ENCODE measurements at regions not wholly inside any gene's neighbourhood (a gene's known extent, or its start where the extent isn't known, plus 50 kb on each side); places are given as distances from the start of the nearest gene placed in this dataset.

DNA sequence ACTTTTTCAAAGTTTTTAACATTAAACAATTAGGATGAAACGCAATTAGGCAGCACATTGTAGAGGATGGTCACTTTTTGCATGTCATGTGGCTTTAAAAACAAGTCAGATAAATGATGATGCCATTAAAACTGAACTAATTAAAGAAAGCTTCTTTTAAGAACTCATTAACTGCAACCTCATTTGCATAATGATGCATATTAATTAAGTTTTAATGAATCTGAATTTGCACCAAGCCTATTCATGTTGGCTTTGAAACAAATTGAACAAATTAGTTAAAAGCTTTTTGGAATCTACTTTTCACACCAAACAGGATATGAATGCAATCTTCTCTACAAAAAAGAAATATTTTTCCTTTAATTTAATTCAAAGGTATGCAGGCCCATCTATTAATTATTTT, 499.0 kb downstream of the VRK1 start:
- H3K27me3 ChIP-seq (replicated peaks; ENCODE audit: control insufficient read depth, insufficient read depth, low read length): no peaks in the 10 kb centered on the region
- no peak for DNase-seq (ENCODE audit: extremely low read depth, insufficient read length)
- no peak overlapping the region for H3K4me3 ChIP-seq (replicated peaks; ENCODE audit: low read depth, low read length)
- TF ChIP-seq, protein P1, sequence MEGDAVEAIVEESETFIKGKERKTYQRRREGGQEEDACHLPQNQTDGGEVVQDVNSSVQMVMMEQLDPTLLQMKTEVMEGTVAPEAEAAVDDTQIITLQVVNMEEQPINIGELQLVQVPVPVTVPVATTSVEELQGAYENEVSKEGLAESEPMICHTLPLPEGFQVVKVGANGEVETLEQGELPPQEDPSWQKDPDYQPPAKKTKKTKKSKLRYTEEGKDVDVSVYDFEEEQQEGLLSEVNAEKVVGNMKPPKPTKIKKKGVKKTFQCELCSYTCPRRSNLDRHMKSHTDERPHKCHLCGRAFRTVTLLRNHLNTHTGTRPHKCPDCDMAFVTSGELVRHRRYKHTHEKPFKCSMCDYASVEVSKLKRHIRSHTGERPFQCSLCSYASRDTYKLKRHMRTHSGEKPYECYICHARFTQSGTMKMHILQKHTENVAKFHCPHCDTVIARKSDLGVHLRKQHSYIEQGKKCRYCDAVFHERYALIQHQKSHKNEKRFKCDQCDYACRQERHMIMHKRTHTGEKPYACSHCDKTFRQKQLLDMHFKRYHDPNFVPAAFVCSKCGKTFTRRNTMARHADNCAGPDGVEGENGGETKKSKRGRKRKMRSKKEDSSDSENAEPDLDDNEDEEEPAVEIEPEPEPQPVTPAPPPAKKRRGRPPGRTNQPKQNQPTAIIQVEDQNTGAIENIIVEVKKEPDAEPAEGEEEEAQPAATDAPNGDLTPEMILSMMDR (IDR thresholded peaks at IDR 0.05; ENCODE audit: insufficient read depth, low read length, poor library complexity, severe bottlenecking): no peak
- no peaks in the 10 kb centered on the region for H3K36me3 ChIP-seq (ENCODE audit: control insufficient read depth, insufficient read depth, low read length)

DNA sequence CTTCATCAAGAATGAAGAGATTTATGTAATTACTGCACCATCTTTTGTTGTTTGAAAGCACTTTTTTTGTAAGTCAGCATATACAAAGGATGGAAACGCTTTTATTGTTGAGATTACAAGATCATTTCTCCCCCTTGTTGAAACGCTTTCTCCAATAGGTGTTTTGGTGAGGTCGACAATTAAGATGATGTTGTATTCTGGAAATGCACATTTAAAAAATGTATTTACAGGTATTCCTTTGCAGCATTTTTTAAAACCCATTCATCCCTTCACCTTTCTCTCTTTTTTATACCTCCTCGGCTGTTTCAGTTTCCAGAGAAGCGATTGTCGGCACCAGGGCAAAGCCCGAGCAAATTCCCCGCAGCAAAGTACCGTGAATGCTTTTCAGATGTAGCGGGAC, 499.9 kb downstream of the VRK1 start:
- Histone ChIP-seq H3K36me3 (ENCODE audit: control insufficient read depth, insufficient read depth, low read length) (no peaks in the 10 kb centered on the region), H3K4me3 (replicated peaks; ENCODE audit: low read depth, low read length) (no peak overlapping the region), H3K27me3 (replicated peaks; ENCODE audit: control insufficient read depth, insufficient read depth, low read length) (no peaks in the 10 kb centered on the region)
- no peak for DNase-seq (ENCODE audit: extremely low read depth, insufficient read length)
- TF ChIP-seq, protein P1 (IDR thresholded peaks at IDR 0.05; ENCODE audit: insufficient read depth, low read length, poor library complexity, severe bottlenecking): no peak

DNA sequence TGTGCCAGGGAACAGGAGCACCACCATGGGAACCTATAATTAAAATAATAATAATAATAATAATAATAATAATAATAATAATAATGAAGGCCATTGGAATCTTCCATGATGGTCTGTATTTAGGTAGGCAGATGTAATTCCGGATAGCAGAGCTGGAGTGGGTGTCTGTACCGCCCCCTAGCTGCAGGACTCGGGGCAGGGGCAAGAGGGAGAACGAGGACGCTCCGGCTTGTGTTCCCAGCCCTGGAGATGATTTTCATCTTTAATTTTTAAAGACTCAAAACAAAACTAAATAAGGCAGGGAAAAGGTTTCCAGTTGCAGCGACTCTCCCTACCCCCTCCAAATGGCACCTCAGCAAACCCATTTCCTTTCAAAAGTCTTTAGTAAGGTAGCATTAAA, 501.1 kb downstream of the VRK1 start:
- TF ChIP-seq, protein P1 (IDR thresholded peaks at IDR 0.05; ENCODE audit: insufficient read depth, low read length, poor library complexity, severe bottlenecking): peak; percentile 32
- H3K27me3 ChIP-seq (replicated peaks; ENCODE audit: control insufficient read depth, insufficient read depth, low read length): no peaks in the 10 kb centered on the region
- no peak for DNase-seq (ENCODE audit: extremely low read depth, insufficient read length)
- H3K36me3 ChIP-seq (ENCODE audit: control insufficient read depth, insufficient read depth, low read length): no peaks in the 10 kb centered on the region
- H3K4me3 ChIP-seq (replicated peaks; ENCODE audit: low read depth, low read length): no peak overlapping the region

DNA sequence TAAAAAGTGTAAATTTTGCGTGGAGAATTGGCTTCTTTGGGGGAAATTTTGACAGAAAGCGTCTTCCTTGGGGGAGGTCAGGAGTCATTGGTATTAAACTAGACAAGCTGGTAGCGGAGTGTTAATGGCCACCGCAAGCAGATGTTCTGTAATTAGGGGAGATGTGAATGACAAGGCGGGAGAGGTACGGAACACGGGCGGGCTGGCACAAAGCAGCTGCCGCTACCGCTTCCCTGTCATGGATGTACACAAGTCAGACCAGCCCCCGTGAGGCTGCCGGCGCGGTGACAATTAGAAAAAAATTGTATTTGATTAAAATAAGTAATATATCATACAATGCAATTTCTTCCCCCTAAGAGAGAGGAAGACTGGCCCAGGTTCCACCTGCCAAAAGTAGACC, 501.6 kb downstream of the VRK1 start:
- no peak overlapping the region for H3K4me3 ChIP-seq (replicated peaks; ENCODE audit: low read depth, low read length)
- no peaks in the 10 kb centered on the region for H3K36me3 ChIP-seq (ENCODE audit: control insufficient read depth, insufficient read depth, low read length)
- TF ChIP-seq, protein P1 (IDR thresholded peaks at IDR 0.05; ENCODE audit: insufficient read depth, low read length, poor library complexity, severe bottlenecking): no peak
- H3K27me3 ChIP-seq (replicated peaks; ENCODE audit: control insufficient read depth, insufficient read depth, low read length): no peaks in the 10 kb centered on the region
- DNase-seq (ENCODE audit: extremely low read depth, insufficient read length): no peak

DNA sequence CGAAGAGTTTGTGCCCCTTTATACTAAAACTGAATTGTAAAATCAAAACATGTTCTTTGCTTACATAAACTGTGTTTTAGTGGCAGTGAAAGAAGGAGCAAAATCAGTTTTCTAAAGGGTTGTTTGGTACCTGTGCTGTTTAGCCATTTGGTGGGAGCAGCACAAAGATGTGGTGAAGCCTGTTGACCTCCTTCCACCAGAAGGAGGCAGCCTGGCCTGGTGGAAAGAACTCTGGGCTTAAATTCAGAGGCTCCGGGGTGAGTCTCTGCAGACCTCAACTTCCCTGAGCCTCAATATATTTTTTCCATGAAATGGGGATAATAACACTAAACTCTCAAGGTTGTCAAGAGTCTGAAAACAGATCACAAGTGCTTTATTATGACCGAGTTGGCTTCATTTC, 502.5 kb downstream of the VRK1 start:
- Histone ChIP-seq H3K36me3 (ENCODE audit: control insufficient read depth, insufficient read depth, low read length) (no peaks in the 10 kb centered on the region), H3K4me3 (replicated peaks; ENCODE audit: low read depth, low read length) (no peak overlapping the region), H3K27me3 (replicated peaks; ENCODE audit: control insufficient read depth, insufficient read depth, low read length) (no peaks in the 10 kb centered on the region)
- DNase-seq (ENCODE audit: extremely low read depth, insufficient read length): no peak
- TF ChIP-seq, protein P1 (IDR thresholded peaks at IDR 0.05; ENCODE audit: insufficient read depth, low read length, poor library complexity, severe bottlenecking): peak; percentile 54

DNA sequence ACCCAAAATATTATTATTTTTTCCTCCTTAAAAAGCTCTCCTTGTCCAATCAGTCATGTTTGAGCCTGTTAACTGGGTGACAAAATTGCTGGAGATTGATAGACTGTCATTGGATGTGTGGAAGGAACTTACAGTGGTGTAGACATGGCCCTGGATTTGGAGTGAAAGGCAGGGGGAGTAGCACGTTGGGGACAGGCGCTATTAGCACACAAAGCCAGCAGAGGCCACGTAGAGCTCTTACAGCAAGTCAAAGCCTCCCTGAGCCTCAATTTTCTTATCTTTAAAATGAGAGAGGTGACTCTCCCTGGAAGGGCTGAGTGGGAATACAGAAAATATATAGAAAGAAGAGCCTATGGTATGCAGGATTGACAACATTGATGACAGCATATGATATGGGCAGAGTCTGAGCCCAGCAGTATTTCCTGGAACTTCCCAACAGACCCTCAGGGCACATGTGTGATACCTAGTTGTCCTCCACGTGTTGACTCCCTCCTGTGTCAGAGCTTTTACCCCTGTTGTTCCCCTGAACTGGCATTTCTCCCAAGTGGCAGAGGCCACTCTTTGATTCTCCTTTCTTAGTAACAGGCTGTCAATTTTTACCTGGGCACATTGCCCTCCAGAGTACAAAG, 504.9 kb downstream of the VRK1 start:
- DNase-seq (ENCODE audit: extremely low read depth, insufficient read length): no peak
- no peaks in the 10 kb centered on the region for H3K27me3 ChIP-seq (replicated peaks; ENCODE audit: control insufficient read depth, insufficient read depth, low read length)

More for the DNA sequence above, 504.9 kb downstream of the VRK1 start:
- TF ChIP-seq, protein P1 (IDR thresholded peaks at IDR 0.05; ENCODE audit: insufficient read depth, low read length, poor library complexity, severe bottlenecking): peak; percentile 25
- no peaks in the 10 kb centered on the region for H3K36me3 ChIP-seq (ENCODE audit: control insufficient read depth, insufficient read depth, low read length)
- H3K4me3 ChIP-seq (replicated peaks; ENCODE audit: low read depth, low read length): no peak overlapping the region

All from GM06990 (cell line).